Adrenal gland (tissue), 9 donors: ENCODE measurements at regions not wholly inside any gene's neighbourhood (a gene's known extent, or its start where the extent isn't known, plus 50 kb on each side); places are given as distances from the start of the nearest gene placed in this dataset.
A peak's percentile ranks its signal among the peaks of the same experiment; 100 is the strongest.

Experiments used
- DNase-seq, 7 donors: peaks; one replicate each; pipeline ENCODE4 v3.0.0-alpha.2; 2019 to 2020
- H3K27ac ChIP-seq, 5 donors: fragments of 200-600 bp; sonication (generic) in 4 of 5; 1 replicate in 3 of 5; 2 replicates in 2 of 5; pipeline versions ENCODE4 v1.5.1 to v1.8.0; 2016 to 2020; ENCODE audit warnings: mild to moderate bottlenecking in 1 of 5
- H3K27me3 ChIP-seq: fragments of 200-600 bp; 2 replicates; pipeline ENCODE4 v1.8.0; 2021
- H3K36me3 ChIP-seq, 2 donors: fragments of 200-600 bp; replicated peaks in 1 of 2; 1 replicate in 1 of 2; 2 replicates in 1 of 2; pipeline versions ENCODE4 v1.5.1 to v1.8.0; 2018 to 2022
- H3K4me1 ChIP-seq, 2 donors: fragments of 200-600 bp; replicated peaks in 1 of 2; 1 replicate in 1 of 2; 2 replicates in 1 of 2; pipeline versions ENCODE4 v1.5.1 to v1.8.0; 2018 to 2021
- H3K4me3 ChIP-seq, 4 donors: fragments of 200-600 bp; sonication (generic) in 3 of 4; one replicate each; pipeline ENCODE4 v1.5.1; 2016 to 2018
- H3K9me3 ChIP-seq, 3 donors: fragments of 200-600 bp; sonication (generic) in 1 of 3; replicated peaks in 1 of 3; 1 replicate in 2 of 3; 2 replicates in 1 of 3; pipeline versions ENCODE4 v1.5.1 to v1.8.0; 2016 to 2021
- CTCF ChIP-seq, 6 experiments: fragments of 450-650 bp in 4 of 6; fragments of 200-600 bp in 2 of 6; sonication (generic) in 1 of 6; IDR thresholded peaks; 1 replicate in 5 of 6; 2 replicates in 1 of 6; pipeline versions ENCODE4 v1.5.1 to v1.8.0; 2016 to 2021; ENCODE audit warnings: antibody characterized with exemption in 6 of 6, mild to moderate bottlenecking in 2 of 6, moderate library complexity in 1 of 6
- POLR2A ChIP-seq, 2 donors: fragments of 450-650 bp; IDR thresholded peaks; one replicate each; pipeline ENCODE4 v1.6.1; 2017; ENCODE audit warnings: antibody characterized with exemption in 2 of 2, mild to moderate bottlenecking in 2 of 2, moderate library complexity in 1 of 2
- WGBS, 4 donors: extraction: QIAGEN DNeasy Blood & Tissue Kit in 2 of 4; methylation state at CpG; one replicate each; pipeline versions ENCODE4 v1.1.5 to v1.1.7; 2013 to 2017; 5-methylcytosine and 5-hydroxymethylcytosine counted together
- intact Hi-C, 2 donors: fragments of 100-400 bp; cut with DNase I; formaldehyde crosslinking; loops; one replicate each; pipeline versions ENCODE4 v1.14.1 to v1.15.0; 2022 to 2023
- donor health status: healthy with polysubstance abuse.
- donor health status: Bipolar disorder and iron deficiency.
- donor health status: DM: yes; HTN: yes; CAD: no.
- donor health status: DM: no; HTN: no; CAD: no.
- donor health status: DM: no; HTN: no; CAD: no.

DNA sequence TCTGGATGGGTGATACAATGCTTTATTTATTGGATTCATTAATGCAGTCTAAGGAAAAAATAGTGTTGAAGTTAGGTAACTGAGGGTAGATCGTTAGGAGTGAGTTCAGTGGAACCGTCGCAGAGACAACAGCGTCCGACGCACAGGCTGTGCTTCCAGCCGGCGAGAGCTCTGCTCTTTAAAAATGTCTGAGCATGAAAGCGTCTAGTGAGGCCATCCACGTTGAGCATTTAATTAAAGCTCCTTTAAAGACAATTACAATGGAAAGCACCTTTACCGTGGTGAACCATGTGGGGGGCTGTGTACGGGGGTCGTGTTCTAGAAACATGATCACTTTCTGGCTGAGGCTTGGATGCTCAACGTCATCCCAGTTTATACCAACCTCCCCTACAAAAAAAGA is 822.7 kb downstream of the GALR1 start:
- DNase-seq: no peak

DNA sequence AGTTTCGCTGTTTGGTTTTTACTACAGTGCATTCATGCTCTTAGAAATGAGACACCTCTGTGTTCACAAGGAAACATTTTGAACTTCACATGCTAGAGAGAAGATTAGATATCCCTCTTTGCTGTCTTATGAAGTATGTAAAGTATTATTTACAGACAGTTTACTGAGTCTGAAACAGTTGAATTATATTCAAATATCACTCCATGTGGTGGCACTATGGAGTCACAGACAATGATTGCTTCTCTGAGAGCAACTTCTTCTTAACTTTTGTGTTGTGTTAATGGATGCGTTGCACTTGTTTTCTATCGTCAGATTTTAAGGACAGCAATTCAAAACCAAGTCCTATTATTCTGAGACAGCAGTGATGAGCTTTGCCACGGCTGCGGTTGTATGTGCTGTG is 823.6 kb downstream of the GALR1 start:
- Histone ChIP-seq H3K27ac (no peak overlapping the region), H3K27me3 (peaks cover 7% of the 10 kb centered on the region), H3K4me3 (no peak overlapping the region), H3K4me1 (no peaks in the 10 kb centered on the region), H3K9me3 (no peaks in the 10 kb centered on the region), H3K36me3 (no peaks in the 10 kb centered on the region)
- no peak for DNase-seq
- TF ChIP-seq POLR2A (IDR thresholded peaks at IDR 0.05): no peak
- TF ChIP-seq CTCF (IDR thresholded peaks at IDR 0.05): peak in 2 of 6 experiments; percentile 6 to 38
- 44 to 50% (median 46%) methylated on average over 5 of the region's 5 CpGs for WGBS, 4 donors
- intact Hi-C loops: no loop called here

More for the DNA sequence above, 822.7 kb downstream of the GALR1 start:
- TF ChIP-seq POLR2A (IDR thresholded peaks at IDR 0.05): no peak
- TF ChIP-seq CTCF (IDR thresholded peaks at IDR 0.05): no peak
- Histone ChIP-seq H3K9me3 (no peaks in the 10 kb centered on the region), H3K27me3 (peaks cover 7% of the 10 kb centered on the region), H3K4me3 (no peak overlapping the region), H3K36me3 (no peaks in the 10 kb centered on the region), H3K27ac (no peak overlapping the region), H3K4me1 (no peaks in the 10 kb centered on the region)
- 71 to 78% (median 73%) methylated on average over 14 of the region's 14 CpGs for WGBS, 4 donors
- intact Hi-C loops: no loop called here

DNA sequence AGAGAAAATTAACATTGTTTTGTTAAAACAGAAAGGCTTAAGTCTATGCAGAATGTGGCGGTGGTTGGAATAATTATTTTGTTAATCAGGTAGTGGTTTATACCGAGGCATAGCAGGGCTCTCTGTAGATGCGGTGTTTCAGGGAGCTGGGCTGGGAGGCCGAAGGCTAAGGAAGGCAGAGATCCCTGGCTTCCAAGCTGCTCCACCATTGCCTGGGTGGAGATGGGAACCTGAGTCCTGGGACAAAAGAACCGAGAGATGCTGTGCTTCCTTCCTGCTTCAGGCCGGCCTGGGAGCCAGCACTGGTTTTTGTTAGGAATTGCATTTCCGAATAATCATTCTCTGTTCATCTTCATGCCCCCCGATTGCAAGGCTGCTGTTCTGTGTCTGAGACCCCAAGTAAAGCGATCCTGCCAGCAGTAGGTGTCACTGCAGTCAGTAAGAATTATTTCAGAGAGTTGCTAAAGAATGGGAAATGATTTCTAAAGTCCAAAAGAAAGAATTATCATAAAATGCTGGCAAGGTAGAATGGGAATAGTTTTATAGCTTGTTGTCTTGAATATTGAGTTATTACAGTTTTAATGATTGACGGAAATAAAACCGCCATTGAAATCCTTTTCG is 824.9 kb downstream of the GALR1 start:
- Histone ChIP-seq H3K36me3 (no peaks in the 10 kb centered on the region), H3K4me3 (no peak overlapping the region), H3K27me3 (peaks cover 7% of the 10 kb centered on the region), H3K27ac (no peak overlapping the region), H3K9me3 (no peaks in the 10 kb centered on the region), H3K4me1 (no peaks in the 10 kb centered on the region)
- 48 to 53% (median 51%) methylated on average over 11 to 12 of the region's 12 CpGs for WGBS, 4 donors
- intact Hi-C loops: no loop called here
- TF ChIP-seq POLR2A (IDR thresholded peaks at IDR 0.05) (no peak), CTCF (IDR thresholded peaks at IDR 0.05) (no peak)
- DNase-seq: no peak

DNA sequence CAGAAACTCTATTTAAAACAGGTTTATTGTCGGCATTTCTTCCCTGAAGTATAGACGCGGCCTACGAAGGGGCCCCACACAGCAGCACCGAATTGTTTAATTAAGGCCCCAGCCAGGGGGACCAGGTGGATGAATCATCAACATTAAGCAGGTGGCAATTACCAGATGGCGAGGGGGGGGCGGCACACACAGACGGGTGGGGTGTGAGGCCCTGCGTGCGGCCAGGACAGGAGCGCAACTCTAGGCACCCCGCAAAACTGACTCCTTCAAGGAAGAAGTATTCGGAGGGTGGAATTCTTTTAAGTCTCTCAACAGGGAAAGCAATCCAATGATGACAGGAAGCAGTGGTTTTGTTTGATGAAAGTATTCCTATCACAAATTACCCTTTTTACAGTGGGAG is 830.4 kb downstream of the GALR1 start:
- WGBS, 4 donors: 86 to 91% (median 89%) methylated on average over 13 of the region's 13 CpGs
- intact Hi-C loops: no loop called here
- TF ChIP-seq CTCF (IDR thresholded peaks at IDR 0.05): no peak
- TF ChIP-seq POLR2A (IDR thresholded peaks at IDR 0.05): no peak

More for the DNA sequence above, 830.4 kb downstream of the GALR1 start:
- H3K9me3 ChIP-seq: no peaks in the 10 kb centered on the region
- peaks cover 7% of the 10 kb centered on the region for H3K27me3 ChIP-seq
- no peak overlapping the region for H3K4me3 ChIP-seq
- H3K36me3 ChIP-seq: no peaks in the 10 kb centered on the region
- H3K4me1 ChIP-seq: no peaks in the 10 kb centered on the region
- DNase-seq: no peak
- no peak overlapping the region for H3K27ac ChIP-seq
